LHCN-M2 (cell line): ENCODE measurements at regions not wholly inside any gene's neighbourhood (a gene's known extent, or its start where the extent isn't known, plus 50 kb on each side); places are given as distances from the start of the nearest gene placed in this dataset.

ENCODE experiments used
- DNase-seq: peaks from one replicate; pipeline ENCODE4 v3.0.0-alpha.2; 2012; ENCODE audit warnings: low read depth

- DNase-seq = peak; percentile 11
Measured at GRCh38 chr12:91804533-91804932, 341.1 kb downstream of the BTG1 start.

GRCh38 chr12:91801048-91801447, 344.6 kb downstream of the BTG1 start:
- DNase-seq = no peak

GRCh38 chr12:91793676-91794075, 352.0 kb downstream of the BTG1 start:
- no peak for DNase-seq

- no peak for DNase-seq
Measured at GRCh38 chr12:91792597-91792996, 353.0 kb downstream of the BTG1 start.

GRCh38 chr12:91786499-91787272, 359.0 kb downstream of the BTG1 start:
- no peak for DNase-seq

GRCh38 chr12:91785655-91786498, 359.8 kb downstream of the BTG1 start:
- no peak for DNase-seq

GRCh38 chr12:91781114-91781513, 364.5 kb downstream of the BTG1 start:
- DNase-seq = peak; percentile 35

- peak; percentile 92 for DNase-seq
Measured at GRCh38 chr12:91778938-91779400, 366.7 kb downstream of the BTG1 start.

- no peak for DNase-seq
Measured at GRCh38 chr12:91778091-91778832, 367.4 kb downstream of the BTG1 start.

- peak; percentile 17 for DNase-seq
Measured at GRCh38 chr12:91777268-91777992, 368.2 kb downstream of the BTG1 start.

- peak; percentile 60 for DNase-seq
Measured at GRCh38 chr12:91774434-91774921, 371.2 kb downstream of the BTG1 start.

- no peak for DNase-seq
Measured at GRCh38 chr12:91773749-91774429, 371.8 kb downstream of the BTG1 start.

GRCh38 chr12:91772411-91772810, 373.2 kb downstream of the BTG1 start:
- DNase-seq = no peak

GRCh38 chr12:91769736-91770135, 375.9 kb downstream of the BTG1 start:
- DNase-seq = no peak

- DNase-seq = no peak
Measured at GRCh38 chr12:91767237-91767636, 378.4 kb downstream of the BTG1 start.

GRCh38 chr12:91766454-91766853, 379.2 kb downstream of the BTG1 start:
- DNase-seq = no peak

GRCh38 chr12:91763654-91764370, 381.8 kb downstream of the BTG1 start:
- no peak for DNase-seq

- DNase-seq = no peak
Measured at GRCh38 chr12:91753649-91754048, 392.0 kb downstream of the BTG1 start.

- no peak for DNase-seq
Measured at GRCh38 chr12:91746976-91747375, 398.7 kb downstream of the BTG1 start.

- no peak for DNase-seq
Measured at GRCh38 chr12:91744597-91744996, 401.0 kb downstream of the BTG1 start.
